Esophagus squamous epithelium (tissue), 4 donors: ENCODE measurements at regions not wholly inside any gene's neighbourhood (a gene's known extent, or its start where the extent isn't known, plus 50 kb on each side); places are given as distances from the start of the nearest gene placed in this dataset.

Source experiments
- CTCF ChIP-seq, 6 experiments: fragments of 450-650 bp in 4 of 6; fragments of 200-600 bp in 2 of 6; sonication (generic) in 2 of 6; IDR thresholded peaks; one replicate each; pipeline ENCODE4 v1.5.1; 2016 to 2019; ENCODE audit warnings: antibody characterized with exemption in 6 of 6, mild to moderate bottlenecking in 4 of 6, moderate library complexity in 4 of 6
- POLR2A ChIP-seq, 4 donors: fragments of 450-650 bp; IDR thresholded peaks; one replicate each; pipeline ENCODE4 v1.6.1; 2017; ENCODE audit warnings: antibody characterized with exemption in 4 of 4, mild to moderate bottlenecking in 4 of 4, moderate library complexity in 3 of 4

- no peak for TF ChIP-seq CTCF (IDR thresholded peaks at IDR 0.05)
- no peak for TF ChIP-seq POLR2A (IDR thresholded peaks at IDR 0.05)
Measured at GRCh38 chr2:52017646-52018235, 985.8 kb upstream of the NRXN1 start.
